OCI-LY7 (cell line): ENCODE measurements at regions not wholly inside any gene's neighbourhood (a gene's known extent, or its start where the extent isn't known, plus 50 kb on each side); places are given as distances from the start of the nearest gene placed in this dataset.

ENCODE experiments used
- BruUV-seq: library from RNA; stranded (reverse); fragments of 400-500 nt; replicated peaks from 2 replicates; lab custom pipeline; 2021; lab: Mats Ljungman, UMichigan
- CTCF ChIA-PET: fragments of 300-600 bp; sonication (Branson Sonifier 250); formaldehyde crosslinking; loops from one replicate; lab custom pipeline; 2022; ENCODE audit warnings: antibody characterized with exemption; ENCODE audit not compliant: unreplicated experiment; lab: Charles Lee
- POLR2A ChIA-PET: fragments of 300-600 bp; sonication (Branson Sonifier 250); formaldehyde crosslinking; loops from one replicate; lab custom pipeline; 2022; ENCODE audit warnings: antibody characterized with exemption; lab: Charles Lee
- DNase-seq: peaks from one replicate; pipeline ENCODE4 v3.0.0-alpha.2; 2015; ENCODE audit warnings: low spot score
- H2AFZ ChIP-seq: fragments of 200-600 bp; sonication (generic), shearing (Covaris generic); 2 replicates; pipeline ENCODE4 v1.6.1; 2014; ENCODE audit warnings: mild to moderate bottlenecking, antibody characterized with exemption, low read length, moderate library complexity
- H3K27ac ChIP-seq: fragments of 200-600 bp; sonication (generic); 2 replicates; pipeline ENCODE4 v1.5.1; 2014; ENCODE audit warnings: mixed run types, low read depth, mild to moderate bottlenecking, moderate library complexity, low read length, inconsistent platforms; ENCODE audit not compliant: poor library complexity, severe bottlenecking
- H3K36me3 ChIP-seq: fragments of 200-600 bp; sonication (generic); 2 replicates; pipeline ENCODE4 v1.6.1; 2014; ENCODE audit warnings: mild to moderate bottlenecking, antibody characterized with exemption, low read length, moderate library complexity, mixed read lengths; ENCODE audit not compliant: insufficient read depth
- H3K4me1 ChIP-seq: fragments of 200-600 bp; sonication (generic); 2 replicates; pipeline ENCODE4 v1.5.1; 2014; ENCODE audit warnings: mild to moderate bottlenecking, low read length; ENCODE audit not compliant: insufficient read depth, poor library complexity, severe bottlenecking
- H3K4me2 ChIP-seq: fragments of 200-600 bp; sonication (generic); 2 replicates; pipeline ENCODE4 v1.6.1; 2014; ENCODE audit warnings: mild to moderate bottlenecking, low read length
- H3K4me3 ChIP-seq: fragments of 200-600 bp; sonication (generic); 2 replicates; pipeline ENCODE4 v1.5.1; 2014; ENCODE audit warnings: mild to moderate bottlenecking, low read depth, low read length; ENCODE audit not compliant: poor library complexity, severe bottlenecking
- H3K79me2 ChIP-seq: fragments of 200-600 bp; sonication (generic); 2 replicates; pipeline ENCODE4 v1.6.1; 2016; ENCODE audit warnings: low read depth, mild to moderate bottlenecking, low read length, moderate library complexity, mixed read lengths; ENCODE audit not compliant: insufficient read depth
- H3K9me2 ChIP-seq: fragments of 200-600 bp; sonication (generic); 2 replicates; pipeline ENCODE4 v1.6.1; 2016; ENCODE audit warnings: mild to moderate bottlenecking, low read length, mixed read lengths; ENCODE audit not compliant: insufficient read depth
- H3K9me3 ChIP-seq: fragments of 200-600 bp; sonication (generic); 2 replicates; pipeline ENCODE4 v1.6.1; 2014; ENCODE audit warnings: mild to moderate bottlenecking, mixed run types, low read length, mixed read lengths
- H4K20me1 ChIP-seq: fragments of 200-600 bp; sonication (generic); 2 replicates; pipeline ENCODE4 v1.6.1; 2014; ENCODE audit warnings: mild to moderate bottlenecking, antibody characterized with exemption, low read length, moderate library complexity, mixed read lengths; ENCODE audit not compliant: insufficient read depth
- CTCF ChIP-seq: fragments of 200-600 bp; sonication (generic); conservative IDR thresholded peaks from 2 replicates; pipeline ENCODE4 v1.5.1; 2014; ENCODE audit warnings: mild to moderate bottlenecking, antibody characterized with exemption, low read length, moderate library complexity, mixed read lengths
- EZH2phosphoT487 ChIP-seq: fragments of 200-600 bp; sonication (generic); IDR thresholded peaks from 2 replicates; pipeline ENCODE4 v1.6.1; 2018; ENCODE audit warnings: low read depth, borderline replicate concordance, mild to moderate bottlenecking, mixed run types, antibody characterized with exemption, low read length, moderate library complexity, mixed read lengths
- intact Hi-C: fragments of 100-400 bp; cut with micrococcal nuclease; formaldehyde crosslinking; loops from one replicate; pipeline ENCODE4 v1.10.0; 2022; ENCODE audit not compliant: unreplicated experiment

- DNase-seq = no peak
- Histone ChIP-seq H3K9me3 (no peaks in the 10 kb centered on the region), H3K27ac (no peak overlapping the region), H3K36me3 (no peaks in the 10 kb centered on the region), H3K79me2 (no peaks in the 10 kb centered on the region), H3K4me2 (no peak overlapping the region), H3K4me3 (no peak overlapping the region), H4K20me1 (no peaks in the 10 kb centered on the region), H3K9me2 (no peaks in the 10 kb centered on the region), H2AFZ (no peak overlapping the region), H3K4me1 (no peaks in the 10 kb centered on the region)
- ChIA-PET POLR2A (no interaction called here), CTCF (no interaction called here)
- intact Hi-C loops = no loop called here
- TF ChIP-seq CTCF (no peak), EZH2phosphoT487 (no peak)
- BruUV-seq = no TSS peak
Measured at GRCh38 chr5:127223256-127223974, 67.2 kb upstream of the MEGF10 start.

- no peaks in the 10 kb centered on the region for H3K79me2 ChIP-seq
- H3K4me1 ChIP-seq = no peaks in the 10 kb centered on the region
- TF ChIP-seq EZH2phosphoT487 (no peak), CTCF (no peak)
- H3K36me3 ChIP-seq = no peaks in the 10 kb centered on the region
- H3K4me3 ChIP-seq = no peak overlapping the region
- no peaks in the 10 kb centered on the region for H4K20me1 ChIP-seq
- H3K27ac ChIP-seq = no peak overlapping the region
- no peaks in the 10 kb centered on the region for H3K9me3 ChIP-seq
- POLR2A ChIA-PET = no interaction called here
- no peak overlapping the region for H2AFZ ChIP-seq
- H3K9me2 ChIP-seq = no peaks in the 10 kb centered on the region
- CTCF ChIA-PET = no interaction called here
- DNase-seq = no peak
- H3K4me2 ChIP-seq = no peak overlapping the region
- no TSS peak for BruUV-seq
- intact Hi-C loops = no loop called here
Measured at GRCh38 chr5:127227881-127228280, 62.7 kb upstream of the MEGF10 start.

- POLR2A ChIA-PET = interaction anchor here (0.7 kb wide), 2 partner anchors 9 to 34 kb away, joined by 3 read pairs; no protein-coding TSS in a partner anchor
- no peak for DNase-seq
- CTCF ChIA-PET = no interaction called here
- H4K20me1 ChIP-seq = no peaks in the 10 kb centered on the region
- H3K9me2 ChIP-seq = no peaks in the 10 kb centered on the region
- H3K27ac ChIP-seq = no peak overlapping the region
- TF ChIP-seq CTCF = no peak
- no peak for TF ChIP-seq EZH2phosphoT487
- no peak overlapping the region for H3K4me3 ChIP-seq
- H3K9me3 ChIP-seq = no peaks in the 10 kb centered on the region
- H3K36me3 ChIP-seq = no peaks in the 10 kb centered on the region
- no peak overlapping the region for H3K4me2 ChIP-seq
- H2AFZ ChIP-seq = no peak overlapping the region
- no peaks in the 10 kb centered on the region for H3K79me2 ChIP-seq
- no peaks in the 10 kb centered on the region for H3K4me1 ChIP-seq
- BruUV-seq = no TSS peak
- intact Hi-C loops = no loop called here
Measured at GRCh38 chr5:127228540-127229184, 61.9 kb upstream of the MEGF10 start.
